Neural crest cell (in vitro differentiated cells): ENCODE measurements at regions not wholly inside any gene's neighbourhood (a gene's known extent, or its start where the extent isn't known, plus 50 kb on each side); places are given as distances from the start of the nearest gene placed in this dataset.

Source experiments
- DNase-seq: peaks from one replicate; pipeline ENCODE4 v3.0.0; 2021; ENCODE audit warnings: low read depth, mixed read lengths, low spot score
- H3K27ac Mint-ChIP-seq: one replicate; pipeline ENCODE4 v1.8.0; 2021; ENCODE audit warnings: mild to moderate bottlenecking, mixed read lengths; ENCODE audit not compliant: unreplicated experiment
- H3K27me3 Mint-ChIP-seq: 2 replicates; pipeline ENCODE4 v1.8.0; 2021; ENCODE audit warnings: low read depth, mild to moderate bottlenecking, mixed read lengths
- H3K36me3 Mint-ChIP-seq: 2 replicates; pipeline ENCODE4 v1.8.0; 2021; ENCODE audit warnings: low read depth, mild to moderate bottlenecking, mixed read lengths
- H3K4me1 Mint-ChIP-seq: 2 replicates; pipeline ENCODE4 v1.8.0; 2021; ENCODE audit warnings: mixed read lengths
- H3K4me3 Mint-ChIP-seq: one replicate; pipeline ENCODE4 v1.8.0; 2021; ENCODE audit warnings: mild to moderate bottlenecking, mixed read lengths
- H3K9me3 Mint-ChIP-seq: 2 replicates; pipeline ENCODE4 v1.8.0; 2021; ENCODE audit warnings: mixed read lengths
- CTCF ChIP-seq: fragments of 200-600 bp; sonication (generic); conservative IDR thresholded peaks from 2 replicates; pipeline ENCODE4 v1.5.0; 2021; ENCODE audit warnings: antibody characterized with exemption, mild to moderate bottlenecking

GRCh38 chr5:18141222-18141621 lies 507.0 kb downstream of the TAF11L14 start:
- H3K9me3 Mint-ChIP-seq: peaks cover 7% of the 10 kb centered on the region
- no peak for TF ChIP-seq CTCF
- no peaks in the 10 kb centered on the region for H3K27me3 Mint-ChIP-seq
- H3K4me1 Mint-ChIP-seq: peaks cover 12% of the 10 kb centered on the region
- peaks cover 5% of the 10 kb centered on the region for H3K36me3 Mint-ChIP-seq
- no peak for DNase-seq
- no peak overlapping the region for H3K27ac Mint-ChIP-seq
- no peak overlapping the region for H3K4me3 Mint-ChIP-seq

GRCh38 chr5:18142831-18143230 lies 508.6 kb downstream of the TAF11L14 start:
- TF ChIP-seq CTCF: no peak
- Mint-ChIP-seq H3K4me3 (no peak overlapping the region), H3K27ac (no peak overlapping the region), H3K27me3 (no peaks in the 10 kb centered on the region), H3K4me1 (peaks cover 12% of the 10 kb centered on the region), H3K36me3 (peaks cover 5% of the 10 kb centered on the region), H3K9me3 (peaks cover 7% of the 10 kb centered on the region)
- no peak for DNase-seq

GRCh38 chr5:18152671-18153070 lies 518.4 kb downstream of the TAF11L14 start:
- Mint-ChIP-seq H3K27ac (no peak overlapping the region), H3K36me3 (no peaks in the 10 kb centered on the region), H3K4me1 (peaks cover 4% of the 10 kb centered on the region), H3K9me3 (no peaks in the 10 kb centered on the region), H3K27me3 (no peaks in the 10 kb centered on the region), H3K4me3 (no peak overlapping the region)
- TF ChIP-seq CTCF: no peak
- no peak for DNase-seq

- H3K9me3 Mint-ChIP-seq: peaks cover 10% of the 10 kb centered on the region
- peaks cover 2% of the 10 kb centered on the region for H3K4me1 Mint-ChIP-seq
- H3K4me3 Mint-ChIP-seq: no peak overlapping the region
- H3K27ac Mint-ChIP-seq: no peak overlapping the region
- TF ChIP-seq CTCF: no peak
- H3K36me3 Mint-ChIP-seq: peaks cover 6% of the 10 kb centered on the region
- no peak for DNase-seq
- H3K27me3 Mint-ChIP-seq: no peaks in the 10 kb centered on the region
Observed at GRCh38 chr5:18158166-18158565, 523.9 kb downstream of the TAF11L14 start.

- no peaks in the 10 kb centered on the region for H3K4me1 Mint-ChIP-seq
- peaks cover 6% of the 10 kb centered on the region for H3K36me3 Mint-ChIP-seq
- H3K9me3 Mint-ChIP-seq: peaks cover 10% of the 10 kb centered on the region
- no peak for DNase-seq
- no peak overlapping the region for H3K4me3 Mint-ChIP-seq
- no peak overlapping the region for H3K27ac Mint-ChIP-seq
- TF ChIP-seq CTCF: no peak
- H3K27me3 Mint-ChIP-seq: no peaks in the 10 kb centered on the region
Observed at GRCh38 chr5:18159331-18159730, 525.1 kb downstream of the TAF11L14 start.

GRCh38 chr5:18171684-18172083 lies 537.4 kb downstream of the TAF11L14 start:
- no peak for TF ChIP-seq CTCF
- no peak overlapping the region for H3K27ac Mint-ChIP-seq
- no peak overlapping the region for H3K4me3 Mint-ChIP-seq
- DNase-seq: no peak
- H3K27me3 Mint-ChIP-seq: no peaks in the 10 kb centered on the region
- peaks cover 4% of the 10 kb centered on the region for H3K36me3 Mint-ChIP-seq
- H3K9me3 Mint-ChIP-seq: peaks cover 26% of the 10 kb centered on the region
- H3K4me1 Mint-ChIP-seq: no peaks in the 10 kb centered on the region
